NCI-H146 treated with DMSO at 0.1 percent for 48 hours (cell line): ENCODE measurements at regions not wholly inside any gene's neighbourhood (a gene's known extent, or its start where the extent isn't known, plus 50 kb on each side); places are given as distances from the start of the nearest gene placed in this dataset.

Source experiments
- DNase-seq: peaks from one replicate; lab custom pipeline; 2025; ENCODE audit not compliant: unreplicated experiment; lab: John Stamatoyannopoulos, UW

GRCh38 chr9:129289883-129290282, 111.8 kb upstream of the IER5L start:
- DNase-seq, result no peak

- DNase-seq, result no peak
These were observed 111.2 kb upstream of the IER5L start for GRCh38 chr9:129289131-129289731.

GRCh38 chr9:129287619-129288305, 109.7 kb upstream of the IER5L start:
- no peak for DNase-seq

- DNase-seq, result no peak
These were observed 108.1 kb upstream of the IER5L start for GRCh38 chr9:129285979-129286772.

GRCh38 chr9:129285382-129285781, 107.3 kb upstream of the IER5L start:
- DNase-seq, result no peak

- DNase-seq, result no peak
These were observed 106.7 kb upstream of the IER5L start for GRCh38 chr9:129284607-129285291.

GRCh38 chr9:129283705-129284606, 105.9 kb upstream of the IER5L start:
- no peak for DNase-seq

- DNase-seq, result no peak
These were observed 105.2 kb upstream of the IER5L start for GRCh38 chr9:129283291-129283691.

GRCh38 chr9:129282731-129283211, 104.7 kb upstream of the IER5L start:
- no peak for DNase-seq

- DNase-seq, result no peak
These were observed 104.2 kb upstream of the IER5L start for GRCh38 chr9:129282272-129282671.

- no peak for DNase-seq
These were observed 103.6 kb upstream of the IER5L start for GRCh38 chr9:129281506-129282145.

GRCh38 chr9:129280623-129281271, 102.7 kb upstream of the IER5L start:
- DNase-seq, result no peak

GRCh38 chr9:129280236-129280622, 102.2 kb upstream of the IER5L start:
- DNase-seq, result no peak

- no peak for DNase-seq
These were observed 100.6 kb upstream of the IER5L start for GRCh38 chr9:129278391-129279237.

GRCh38 chr9:129276486-129277230, 98.6 kb upstream of the IER5L start:
- DNase-seq, result no peak

- DNase-seq, result no peak
These were observed 97.7 kb upstream of the IER5L start for GRCh38 chr9:129275626-129276247.

- no peak for DNase-seq
These were observed 96.1 kb upstream of the IER5L start for GRCh38 chr9:129273941-129274684.
